ENCODE measurements at regions not wholly inside any gene's neighbourhood (a gene's known extent, or its start where the extent isn't known, plus 50 kb on each side); places are given as distances from the start of the nearest gene placed in this dataset.
"Not testable (repeated sequence)": the region's sequence is repeated elsewhere in the genome, so short reads cannot be mapped to it uniquely, and the experiment has no call there.

GRCh38 chr5:67746103-67746502, 469.5 kb upstream of the PIK3R1 start:
- no peak for DNase-seq

GRCh38 chr5:67732921-67733320, 482.6 kb upstream of the PIK3R1 start:
- no peak for DNase-seq

- DNase-seq = peak; percentile 6
Measured at GRCh38 chr5:67732471-67732870, 483.1 kb upstream of the PIK3R1 start.

- no peak for DNase-seq
Measured at GRCh38 chr5:67731886-67732285, 483.7 kb upstream of the PIK3R1 start.

GRCh38 chr5:67730917-67731474, 484.6 kb upstream of the PIK3R1 start:
- DNase-seq = no peak

GRCh38 chr5:67728326-67728890, 487.1 kb upstream of the PIK3R1 start:
- no peak for DNase-seq

- no peak for DNase-seq
Measured at GRCh38 chr5:67725604-67726003, 490.0 kb upstream of the PIK3R1 start.

- DNase-seq = no peak
Measured at GRCh38 chr5:67724412-67725135, 491.0 kb upstream of the PIK3R1 start.

GRCh38 chr5:67723873-67724272, 491.7 kb upstream of the PIK3R1 start:
- DNase-seq = no peak

- not testable (repeated sequence) for DNase-seq
Measured at GRCh38 chr5:67722582-67722981, 493.0 kb upstream of the PIK3R1 start.

GRCh38 chr5:67720162-67720772, 495.3 kb upstream of the PIK3R1 start:
- DNase-seq = no peak

- DNase-seq = no peak
Measured at GRCh38 chr5:67702008-67702407, 505.4 kb upstream of the CD180 start.

- DNase-seq = no peak
Measured at GRCh38 chr5:67699560-67699959, 503.0 kb upstream of the CD180 start.

GRCh38 chr5:67696446-67696845, 499.8 kb upstream of the CD180 start:
- no peak for DNase-seq

- no peak for DNase-seq
Measured at GRCh38 chr5:67695369-67695768, 498.8 kb upstream of the CD180 start.

- DNase-seq = no peak
Measured at GRCh38 chr5:67694810-67695191, 498.2 kb upstream of the CD180 start.

- DNase-seq = peak; percentile 38
Measured at GRCh38 chr5:67693956-67694809, 497.6 kb upstream of the CD180 start.

- no peak for DNase-seq
Measured at GRCh38 chr5:67686746-67687145, 490.1 kb upstream of the CD180 start.

- DNase-seq = no peak
Measured at GRCh38 chr5:67681703-67682102, 485.1 kb upstream of the CD180 start.

- DNase-seq = no peak
Measured at GRCh38 chr5:67680099-67680498, 483.5 kb upstream of the CD180 start.

GRCh38 chr5:67679184-67679841, 482.7 kb upstream of the CD180 start:
- no peak for DNase-seq

- DNase-seq = no peak
Measured at GRCh38 chr5:67678594-67678993, 482.0 kb upstream of the CD180 start.
